MM.1S (cell line): ENCODE measurements at regions not wholly inside any gene's neighbourhood (a gene's known extent, or its start where the extent isn't known, plus 50 kb on each side); places are given as distances from the start of the nearest gene placed in this dataset.

Experiments used
- EZH2phosphoT487 ChIP-seq: fragments of 300-600 bp; sonication (generic); IDR thresholded peaks from 2 replicates; pipeline ENCODE4 v1.6.1; 2018; ENCODE audit warnings: antibody characterized with exemption, low read length
- TF ChIP-seq, protein P1 (sequence below): fragments of 300-600 bp; sonication (generic); IDR thresholded peaks from 2 replicates; pipeline ENCODE4 v1.5.1; 2016; ENCODE audit warnings: antibody characterized with exemption, low read length, mixed read lengths

- TF ChIP-seq, protein P1, sequence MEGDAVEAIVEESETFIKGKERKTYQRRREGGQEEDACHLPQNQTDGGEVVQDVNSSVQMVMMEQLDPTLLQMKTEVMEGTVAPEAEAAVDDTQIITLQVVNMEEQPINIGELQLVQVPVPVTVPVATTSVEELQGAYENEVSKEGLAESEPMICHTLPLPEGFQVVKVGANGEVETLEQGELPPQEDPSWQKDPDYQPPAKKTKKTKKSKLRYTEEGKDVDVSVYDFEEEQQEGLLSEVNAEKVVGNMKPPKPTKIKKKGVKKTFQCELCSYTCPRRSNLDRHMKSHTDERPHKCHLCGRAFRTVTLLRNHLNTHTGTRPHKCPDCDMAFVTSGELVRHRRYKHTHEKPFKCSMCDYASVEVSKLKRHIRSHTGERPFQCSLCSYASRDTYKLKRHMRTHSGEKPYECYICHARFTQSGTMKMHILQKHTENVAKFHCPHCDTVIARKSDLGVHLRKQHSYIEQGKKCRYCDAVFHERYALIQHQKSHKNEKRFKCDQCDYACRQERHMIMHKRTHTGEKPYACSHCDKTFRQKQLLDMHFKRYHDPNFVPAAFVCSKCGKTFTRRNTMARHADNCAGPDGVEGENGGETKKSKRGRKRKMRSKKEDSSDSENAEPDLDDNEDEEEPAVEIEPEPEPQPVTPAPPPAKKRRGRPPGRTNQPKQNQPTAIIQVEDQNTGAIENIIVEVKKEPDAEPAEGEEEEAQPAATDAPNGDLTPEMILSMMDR = no peak
- TF ChIP-seq EZH2phosphoT487 = no peak
These were observed 133.2 kb upstream of the REG3G start for GRCh38 chr2:78892295-78892694.
